MM.1S (cell line): ENCODE measurements at regions not wholly inside any gene's neighbourhood (a gene's known extent, or its start where the extent isn't known, plus 50 kb on each side); places are given as distances from the start of the nearest gene placed in this dataset.

Source experiments
- DNase-seq: peaks from one replicate; pipeline ENCODE4 v3.0.0-alpha.2; 2015
- H2AFZ ChIP-seq: fragments of 300-600 bp; sonication (generic); 2 replicates; pipeline ENCODE4 v1.6.0; 2016; ENCODE audit warnings: antibody characterized with exemption, low read length
- H3F3A ChIP-seq: fragments of 300-600 bp; sonication (generic); 2 replicates; pipeline ENCODE4 v1.6.1; 2016; ENCODE audit warnings: mild to moderate bottlenecking, antibody characterized with exemption, low read length, moderate library complexity, mixed read lengths; ENCODE audit not compliant: insufficient read depth
- H3K27ac ChIP-seq: fragments of 300-600 bp; sonication (generic); 2 replicates; pipeline ENCODE4 v1.5.1; 2016; ENCODE audit warnings: mild to moderate bottlenecking, low read length
- H3K27me3 ChIP-seq: fragments of 300-600 bp; sonication (generic); replicated peaks from 2 replicates; pipeline ENCODE4 v1.6.0; 2016; ENCODE audit warnings: low read length; ENCODE audit not compliant: insufficient read depth
- H3K36me3 ChIP-seq: fragments of 300-600 bp; sonication (generic); replicated peaks from 2 replicates; pipeline ENCODE4 v1.6.1; 2016; ENCODE audit warnings: mild to moderate bottlenecking, low read length, mixed read lengths; ENCODE audit not compliant: insufficient read depth
- H3K4me1 ChIP-seq: fragments of 300-600 bp; sonication (generic); 2 replicates; pipeline ENCODE4 v1.6.1; 2016; ENCODE audit warnings: low read length, mixed read lengths
- H3K4me2 ChIP-seq: fragments of 300-600 bp; sonication (generic); 2 replicates; pipeline ENCODE4 v1.6.0; 2016; ENCODE audit warnings: low read depth, low read length
- H3K4me3 ChIP-seq: fragments of 300-600 bp; sonication (generic); 2 replicates; pipeline ENCODE4 v1.5.1; 2016; ENCODE audit warnings: low read length, mixed read lengths
- H3K79me2 ChIP-seq: fragments of 300-600 bp; sonication (generic); 2 replicates; pipeline ENCODE4 v1.6.1; 2016; ENCODE audit warnings: mixed run types, low read length, mixed read lengths
- H3K9ac ChIP-seq: fragments of 300-600 bp; sonication (generic); 2 replicates; pipeline ENCODE4 v1.6.1; 2016; ENCODE audit warnings: low read length, mixed read lengths
- H3K9me2 ChIP-seq: fragments of 300-600 bp; sonication (generic); replicated peaks from 2 replicates; pipeline ENCODE4 v1.6.1; 2016; ENCODE audit warnings: mild to moderate bottlenecking, low read length, mixed read lengths; ENCODE audit not compliant: insufficient read depth
- H3K9me3 ChIP-seq: fragments of 300-600 bp; sonication (generic); replicated peaks from 2 replicates; pipeline ENCODE4 v1.6.1; 2016; ENCODE audit warnings: mild to moderate bottlenecking, low read length, mixed read lengths; ENCODE audit not compliant: insufficient read depth
- H4K20me1 ChIP-seq: fragments of 300-600 bp; sonication (generic); 2 replicates; pipeline ENCODE4 v1.6.1; 2016; ENCODE audit warnings: mild to moderate bottlenecking, low read length, moderate library complexity, mixed read lengths; ENCODE audit not compliant: insufficient read depth
- CTCF ChIP-seq: fragments of 300-600 bp; sonication (generic); IDR thresholded peaks from 2 replicates; pipeline ENCODE4 v1.5.1; 2016; ENCODE audit warnings: antibody characterized with exemption, low read length, mixed read lengths
- EZH2 ChIP-seq: fragments of 300-600 bp; sonication (generic); optimal IDR thresholded peaks from 2 replicates; pipeline ENCODE3; 2017; ENCODE audit warnings: low read depth, mild to moderate bottlenecking, antibody characterized with exemption, low read length, mixed read lengths
- EZH2phosphoT487 ChIP-seq: fragments of 300-600 bp; sonication (generic); IDR thresholded peaks from 2 replicates; pipeline ENCODE4 v1.6.1; 2018; ENCODE audit warnings: antibody characterized with exemption, low read length

GRCh38 chr6:48859562-48860123, 603.4 kb downstream of the MMUT start:
- H3K9me2 ChIP-seq, result no peaks in the 10 kb centered on the region
- no peak overlapping the region for H3K4me2 ChIP-seq
- no peak for DNase-seq
- H3K4me1 ChIP-seq, result no peaks in the 10 kb centered on the region
- H3F3A ChIP-seq, result no peaks in the 10 kb centered on the region
- no peaks in the 10 kb centered on the region for H3K27me3 ChIP-seq
- H4K20me1 ChIP-seq, result no peaks in the 10 kb centered on the region
- no peak overlapping the region for H2AFZ ChIP-seq
- TF ChIP-seq EZH2, result no peak
- no peak for TF ChIP-seq EZH2phosphoT487
- TF ChIP-seq CTCF, result no peak
- H3K79me2 ChIP-seq, result no peaks in the 10 kb centered on the region
- no peak overlapping the region for H3K27ac ChIP-seq
- H3K36me3 ChIP-seq, result no peaks in the 10 kb centered on the region
- H3K4me3 ChIP-seq, result no peak overlapping the region
- H3K9ac ChIP-seq, result no peak overlapping the region
- no peaks in the 10 kb centered on the region for H3K9me3 ChIP-seq

- Histone ChIP-seq H3K4me3 (no peak overlapping the region), H3K9me2 (no peaks in the 10 kb centered on the region), H3K9ac (no peak overlapping the region), H3K9me3 (no peaks in the 10 kb centered on the region), H3K36me3 (no peaks in the 10 kb centered on the region), H3K79me2 (no peaks in the 10 kb centered on the region), H3K27me3 (no peaks in the 10 kb centered on the region), H3F3A (no peaks in the 10 kb centered on the region), H2AFZ (no peak overlapping the region), H4K20me1 (no peaks in the 10 kb centered on the region), H3K4me2 (no peak overlapping the region), H3K4me1 (no peaks in the 10 kb centered on the region), H3K27ac (no peak overlapping the region)
- TF ChIP-seq EZH2phosphoT487 (no peak), EZH2 (no peak)
- DNase-seq, result no peak
These were observed 617.8 kb downstream of the MMUT start for GRCh38 chr6:48845219-48845618.

DNA sequence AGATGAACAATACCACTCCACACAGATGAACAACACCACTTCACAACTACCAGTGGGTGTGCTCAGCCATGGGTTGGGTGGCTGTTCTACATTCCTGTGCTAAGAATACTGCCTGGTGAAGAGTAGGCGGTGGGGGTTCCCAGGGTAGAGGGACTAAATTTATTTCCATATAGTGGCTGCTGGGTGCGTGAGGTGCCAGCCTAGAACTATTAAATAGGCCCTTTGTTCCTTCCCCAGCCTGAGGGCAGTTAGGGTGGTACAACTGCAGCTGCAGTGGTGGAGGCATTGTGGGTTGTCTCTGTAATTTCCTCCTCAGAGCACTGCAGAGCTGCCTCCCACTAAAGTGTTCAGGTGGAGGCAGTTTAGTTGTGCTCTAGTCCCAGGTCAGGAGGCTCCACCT, 618.4 kb downstream of the MMUT start:
- Histone ChIP-seq H4K20me1 (no peaks in the 10 kb centered on the region), H3K9me2 (no peaks in the 10 kb centered on the region), H3K27ac (no peak overlapping the region), H3K9me3 (no peaks in the 10 kb centered on the region), H3K9ac (no peak overlapping the region), H2AFZ (no peak overlapping the region), H3K4me1 (no peaks in the 10 kb centered on the region), H3F3A (no peaks in the 10 kb centered on the region), H3K4me3 (no peak overlapping the region), H3K36me3 (no peaks in the 10 kb centered on the region), H3K4me2 (no peak overlapping the region), H3K79me2 (no peaks in the 10 kb centered on the region), H3K27me3 (no peaks in the 10 kb centered on the region)
- TF ChIP-seq EZH2phosphoT487 (no peak), CTCF (no peak), EZH2 (no peak)
- no peak for DNase-seq

DNA sequence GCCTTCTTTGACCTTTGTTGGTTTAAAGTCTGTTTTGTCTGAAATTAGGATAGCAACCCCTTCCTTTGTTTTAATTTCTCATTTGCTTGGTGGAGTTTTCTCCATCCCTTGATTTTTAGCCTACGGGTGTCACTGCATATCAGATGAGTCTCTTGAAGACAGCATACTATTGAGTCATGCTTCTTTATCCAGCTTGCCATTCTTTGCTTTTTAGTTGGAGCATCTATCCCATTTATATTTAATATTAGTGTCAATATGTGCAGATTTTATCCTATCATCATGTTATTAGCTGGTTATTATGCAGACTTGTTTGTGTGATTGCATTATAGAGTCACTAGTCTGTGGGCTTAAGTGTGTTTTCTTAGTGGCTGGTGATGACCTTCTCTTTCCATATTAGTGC, 622.2 kb downstream of the MMUT start:
- H2AFZ ChIP-seq, result no peak overlapping the region
- DNase-seq, result no peak
- H3K9ac ChIP-seq, result no peak overlapping the region
- no peaks in the 10 kb centered on the region for H3K9me3 ChIP-seq
- peaks cover 3% of the 10 kb centered on the region; the same call in 1 of the 2 replicates for H3K4me1 ChIP-seq
- no peaks in the 10 kb centered on the region for H3F3A ChIP-seq
- H3K4me2 ChIP-seq, result no peak overlapping the region
- H3K27ac ChIP-seq, result no peak overlapping the region
- H3K79me2 ChIP-seq, result no peaks in the 10 kb centered on the region
- H3K36me3 ChIP-seq, result no peaks in the 10 kb centered on the region
- no peaks in the 10 kb centered on the region for H3K9me2 ChIP-seq
- no peak for TF ChIP-seq EZH2
- TF ChIP-seq CTCF, result no peak
- TF ChIP-seq EZH2phosphoT487, result no peak
- no peak overlapping the region for H3K4me3 ChIP-seq
- no peaks in the 10 kb centered on the region for H3K27me3 ChIP-seq
- no peaks in the 10 kb centered on the region for H4K20me1 ChIP-seq
